IMR-90 (cell line): ENCODE measurements at regions not wholly inside any gene's neighbourhood (a gene's known extent, or its start where the extent isn't known, plus 50 kb on each side); places are given as distances from the start of the nearest gene placed in this dataset.

ENCODE experiments used
- ATAC-seq: fragments of 200-7000 bp; cut with Tn5 transposase; 2 replicates; pipeline ENCODE4 v1.9.1; 2020; ENCODE audit warnings: low read depth, mild to moderate bottlenecking, moderate library complexity
- BruUV-seq: library from RNA; stranded (reverse); fragments of 400-500 nt; replicated peaks from 2 replicates; lab custom pipeline; 2021; lab: Mats Ljungman, UMichigan
- CTCF ChIA-PET: fragments of 300-600 bp; formaldehyde crosslinking; extraction: SDS; loops from one replicate; lab custom pipeline; 2021; ENCODE audit warnings: antibody characterized with exemption; lab: Yijun Ruan, JAX
- POLR2A ChIA-PET: fragments of 300-600 bp; sonication (Branson Sonifier 250); formaldehyde crosslinking; loops from one replicate; lab custom pipeline; 2022; ENCODE audit warnings: antibody characterized with exemption; ENCODE audit not compliant: unreplicated experiment; lab: Charles Lee
- DNase-seq: peaks from one replicate; pipeline ENCODE4 v3.0.0; 2013
- H2AFZ ChIP-seq: replicated peaks from 2 replicates; pipeline ENCODE3; 2013; ENCODE audit warnings: low read length, mild to moderate bottlenecking; ENCODE audit not compliant: poor library complexity
- H2AK5ac ChIP-seq: 2 replicates; pipeline ENCODE4 v1.6.1; 2013; ENCODE audit warnings: low read depth, low read length, inconsistent platforms
- H2AK9ac ChIP-seq: replicated peaks from 2 replicates; pipeline ENCODE3; 2013; ENCODE audit warnings: mild to moderate bottlenecking, low read depth, low read length, moderate library complexity; ENCODE audit not compliant: poor library complexity
- H2BK120ac ChIP-seq: 2 replicates; pipeline ENCODE4 v1.6.1; 2013; ENCODE audit warnings: low read depth, low read length, inconsistent platforms
- H2BK15ac ChIP-seq: 3 replicates; pipeline ENCODE4 v1.6.1; 2013; ENCODE audit warnings: low read depth, low read length, inconsistent platforms
- H2BK20ac ChIP-seq: 2 replicates; pipeline ENCODE4 v1.6.1; 2013; ENCODE audit warnings: low read depth, mild to moderate bottlenecking, inconsistent platforms, low read length, moderate library complexity
- H2BK5ac ChIP-seq: 2 replicates; pipeline ENCODE4 v1.6.1; 2013; ENCODE audit warnings: mild to moderate bottlenecking, low read depth, low read length, inconsistent platforms; ENCODE audit not compliant: poor library complexity, severe bottlenecking
- H3K14ac ChIP-seq: replicated peaks from 2 replicates; pipeline ENCODE4 v1.6.1; 2013; ENCODE audit warnings: low read depth, low read length, inconsistent platforms
- H3K18ac ChIP-seq: 2 replicates; pipeline ENCODE4 v1.6.1; 2013; ENCODE audit warnings: low read depth, low read length, control low read depth
- H3K23ac ChIP-seq: 2 replicates; pipeline ENCODE4 v1.6.1; 2013; ENCODE audit warnings: low read depth, low read length, inconsistent platforms
- H3K27ac ChIP-seq: 2 replicates; pipeline ENCODE4 v1.5.1; 2013; ENCODE audit warnings: mild to moderate bottlenecking, control low read depth, low read length; ENCODE audit not compliant: insufficient read depth
- H3K27me3 ChIP-seq: 2 replicates; pipeline ENCODE4 v1.6.1; 2013; ENCODE audit warnings: low read length; ENCODE audit not compliant: control insufficient read depth, insufficient read depth
- H3K36me3 ChIP-seq: 2 replicates; pipeline ENCODE4 v1.6.1; 2013; ENCODE audit warnings: low read length, mixed read lengths; ENCODE audit not compliant: control insufficient read depth, insufficient read depth
- H3K4ac ChIP-seq: 2 replicates; pipeline ENCODE4 v1.6.1; 2013; ENCODE audit warnings: low read depth, low read length, inconsistent platforms
- H3K4me1 ChIP-seq: 2 replicates; pipeline ENCODE4 v1.6.1; 2013; ENCODE audit warnings: low read length, mixed read lengths; ENCODE audit not compliant: control insufficient read depth, insufficient read depth
- H3K4me2 ChIP-seq: 2 replicates; pipeline ENCODE4 v1.6.1; 2013; ENCODE audit warnings: low read depth, mild to moderate bottlenecking, control low read depth, low read length, moderate library complexity
- H3K4me3 ChIP-seq: 2 replicates; pipeline ENCODE4 v1.5.1; 2013; ENCODE audit warnings: low read depth, mild to moderate bottlenecking, control low read depth, low read length, moderate library complexity; ENCODE audit not compliant: insufficient read depth
- H3K56ac ChIP-seq: 2 replicates; pipeline ENCODE4 v1.6.1; 2013; ENCODE audit warnings: low read length, inconsistent platforms; ENCODE audit not compliant: insufficient read depth; ENCODE audit errors: extremely low read depth
- H3K79me1 ChIP-seq, 2 experiments: 2 replicates each; pipeline ENCODE4 v1.6.1; 2013; ENCODE audit warnings: low read length in 2 of 2, inconsistent platforms in 1 of 2, low read depth in 1 of 2
- H3K9ac ChIP-seq: 2 replicates; pipeline ENCODE4 v1.6.1; 2013; ENCODE audit warnings: low read depth, low read length, control low read depth
- H3K9me1 ChIP-seq: 2 replicates; pipeline ENCODE4 v1.6.1; 2013; ENCODE audit warnings: low read length, inconsistent platforms; ENCODE audit not compliant: insufficient read depth
- H3K9me3 ChIP-seq: 2 replicates; pipeline ENCODE4 v1.6.1; 2013; ENCODE audit warnings: low read length; ENCODE audit not compliant: control insufficient read depth, insufficient read depth
- H4K20me1 ChIP-seq: 2 replicates; pipeline ENCODE4 v1.6.1; 2013; ENCODE audit warnings: low read length, inconsistent platforms; ENCODE audit not compliant: insufficient read depth
- H4K5ac ChIP-seq: 2 replicates; pipeline ENCODE4 v1.6.1; 2013; ENCODE audit warnings: mild to moderate bottlenecking, low read depth, low read length, control low read depth
- H4K8ac ChIP-seq, 2 experiments: 2 replicates each; pipeline ENCODE4 v1.6.1; 2013; ENCODE audit warnings: low read depth in 2 of 2, low read length in 2 of 2, control low read depth in 1 of 2, inconsistent platforms in 1 of 2
- H4K91ac ChIP-seq: 2 replicates; pipeline ENCODE4 v1.6.1; 2013; ENCODE audit warnings: low read depth, low read length, inconsistent platforms; ENCODE audit not compliant: insufficient read depth
- CHD1 ChIP-seq: IDR thresholded peaks from 2 replicates; pipeline ENCODE4 v1.6.1; 2012; ENCODE audit warnings: low read depth, low read length, improper control_type of control experiment
- FOS ChIP-seq: fragments of 150-350 bp; IDR thresholded peaks from 2 replicates; pipeline ENCODE4 v1.6.1; 2016; ENCODE audit warnings: low read depth, low read length
- MAZ ChIP-seq: IDR thresholded peaks from 2 replicates; pipeline ENCODE4 v1.6.1; 2012; ENCODE audit warnings: low read depth, mild to moderate bottlenecking, low read length, improper control_type of control experiment, moderate library complexity, borderline replicate concordance
- WGBS, 2 experiments: methylation state at CpG; one replicate each; pipeline versions ENCODE4 v1.1.5 to v1.1.7; 2013; ENCODE audit warnings: missing lambda C conversion rate in 2 of 2; ENCODE audit not compliant: insufficient read length in 1 of 2; ENCODE audit errors: extremely low coverage in 2 of 2; 5-methylcytosine and 5-hydroxymethylcytosine counted together
- dilution Hi-C: fragments of 300-500 bp; cut with HindIII; formaldehyde crosslinking; loops from one replicate; pipeline ENCODE4 v1.14.3; 2018; ENCODE audit warnings: low sequenced_read_pairs; ENCODE audit not compliant: unreplicated experiment
- in situ Hi-C: fragments of 300-500 bp; cut with MboI; formaldehyde crosslinking; loops from 3 replicates; pipeline ENCODE4 v1.14.3; 2019; ENCODE audit warnings: low sequenced_read_pairs, inconsistent platforms, mixed read lengths
- intact Hi-C: fragments of 100-400 bp; cut with micrococcal nuclease; formaldehyde crosslinking; loops from 2 replicates; pipeline ENCODE4 v1.10.0; 2022

DNA sequence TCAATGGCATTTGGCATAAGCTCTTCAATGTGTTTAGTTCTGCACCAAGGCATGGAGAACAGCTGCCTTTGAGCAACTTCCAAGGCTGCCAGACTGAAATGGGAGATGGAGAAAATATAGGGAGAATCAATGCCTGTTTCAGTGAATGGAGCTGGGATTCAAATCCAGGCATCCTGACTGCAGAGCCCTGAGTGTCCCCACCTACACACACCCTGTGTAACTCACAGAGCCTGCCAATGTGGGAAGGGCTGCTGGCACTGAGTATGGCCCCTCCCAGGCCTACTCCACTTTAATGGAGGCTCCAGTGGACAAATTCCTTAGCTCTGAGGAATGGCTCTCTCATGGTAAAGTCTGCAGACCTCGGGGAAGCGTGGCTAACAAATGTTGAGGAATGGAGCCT lies 145.6 kb upstream of the TNR start:
- Histone ChIP-seq H3K9ac (no peak overlapping the region), H3K4me3 (no peak overlapping the region), H3K18ac (no peak overlapping the region), H3K23ac (no peak overlapping the region), H3K14ac (no peak overlapping the region), H2BK15ac (no peak overlapping the region), H4K5ac (no peak overlapping the region), H3K4me2 (no peak overlapping the region), H4K20me1 (no peaks in the 10 kb centered on the region), H3K79me1 (no peaks in the 10 kb centered on the region), H2AK9ac (no peak overlapping the region), H3K56ac (no peak overlapping the region), H3K36me3 (no peaks in the 10 kb centered on the region), H2AFZ (no peak overlapping the region), H2BK5ac (no peak overlapping the region), H2BK20ac (no peak overlapping the region), H3K4ac (no peak overlapping the region), H4K91ac (no peak overlapping the region), H3K9me3 (no peaks in the 10 kb centered on the region), H3K4me1 (peaks cover 4% of the 10 kb centered on the region), H3K9me1 (peaks cover 2% of the 10 kb centered on the region; the same call in 1 of the 2 replicates), H2BK120ac (no peak overlapping the region), H2AK5ac (no peak overlapping the region), H3K27ac (no peak overlapping the region), H3K27me3 (no peaks in the 10 kb centered on the region), H4K8ac (no peak overlapping the region)
- in situ Hi-C loops = no loop called here
- DNase-seq (peak; percentile 9), ATAC-seq (no peak)
- no TSS peak for BruUV-seq
- dilution Hi-C loops = no loop called here
- intact Hi-C loops = loop anchor here (10.0 kb wide), 1 partner anchor 734 kb away; no protein-coding TSS in a partner anchor
- 71% methylated on average over 2 of the region's 2 CpGs; no CpG with 5 or more reads in 1 of the 2 experiments for WGBS, 2 experiments
- ChIA-PET CTCF (interaction anchor here (0.9 to 1.0 kb wide), 2 partner anchors 11 to 29 kb away, joined by 3 to 6 read pairs; no protein-coding TSS in a partner anchor), POLR2A (no interaction called here)
- TF ChIP-seq MAZ = no peak
- TF ChIP-seq FOS = no peak
- TF ChIP-seq CHD1 = no peak
